ENCODE measurements at regions not wholly inside any gene's neighbourhood (a gene's known extent, or its start where the extent isn't known, plus 50 kb on each side); places are given as distances from the start of the nearest gene placed in this dataset.
A peak's percentile ranks its signal among the peaks of the same experiment; 100 is the strongest.

GRCh38 chr15:29952225-29952624 lies 130.0 kb upstream of the TJP1 start:
- DNase-seq, result no peak

GRCh38 chr15:29945943-29946596 lies 123.8 kb upstream of the TJP1 start:
- no peak for DNase-seq

GRCh38 chr15:29944925-29945324 lies 122.7 kb upstream of the TJP1 start:
- DNase-seq, result no peak

GRCh38 chr15:29942548-29942947 lies 120.3 kb upstream of the TJP1 start:
- no peak for DNase-seq

GRCh38 chr15:29942143-29942542 lies 119.9 kb upstream of the TJP1 start:
- DNase-seq, result no peak

GRCh38 chr15:29939404-29939803 lies 117.1 kb upstream of the TJP1 start:
- DNase-seq, result no peak

- no peak for DNase-seq
Observed at GRCh38 chr15:29938361-29939335, 116.4 kb upstream of the TJP1 start.

GRCh38 chr15:29937956-29938355 lies 115.7 kb upstream of the TJP1 start:
- no peak for DNase-seq

- no peak for DNase-seq
Observed at GRCh38 chr15:29936353-29937049, 114.2 kb upstream of the TJP1 start.

GRCh38 chr15:29935296-29936004 lies 113.2 kb upstream of the TJP1 start:
- DNase-seq, result no peak

- DNase-seq, result no peak
Observed at GRCh38 chr15:29934251-29934650, 112.0 kb upstream of the TJP1 start.

GRCh38 chr15:29933042-29933803 lies 111.0 kb upstream of the TJP1 start:
- no peak for DNase-seq

GRCh38 chr15:29926083-29926388 lies 103.8 kb upstream of the TJP1 start:
- DNase-seq, result no peak

- DNase-seq, result peak; percentile 33
Observed at GRCh38 chr15:29925227-29926082, 103.2 kb upstream of the TJP1 start.

- no peak for DNase-seq
Observed at GRCh38 chr15:29924750-29925149, 102.5 kb upstream of the TJP1 start.

GRCh38 chr15:29922191-29922590 lies 99.9 kb upstream of the TJP1 start:
- DNase-seq, result no peak

GRCh38 chr15:29921130-29921601 lies 98.9 kb upstream of the TJP1 start:
- DNase-seq, result no peak

- no peak for DNase-seq
Observed at GRCh38 chr15:29920515-29920914, 98.2 kb upstream of the TJP1 start.

- no peak for DNase-seq
Observed at GRCh38 chr15:29919380-29919881, 97.2 kb upstream of the TJP1 start.
